ENCODE measurements at regions not wholly inside any gene's neighbourhood (a gene's known extent, or its start where the extent isn't known, plus 50 kb on each side); places are given as distances from the start of the nearest gene placed in this dataset.

DNA sequence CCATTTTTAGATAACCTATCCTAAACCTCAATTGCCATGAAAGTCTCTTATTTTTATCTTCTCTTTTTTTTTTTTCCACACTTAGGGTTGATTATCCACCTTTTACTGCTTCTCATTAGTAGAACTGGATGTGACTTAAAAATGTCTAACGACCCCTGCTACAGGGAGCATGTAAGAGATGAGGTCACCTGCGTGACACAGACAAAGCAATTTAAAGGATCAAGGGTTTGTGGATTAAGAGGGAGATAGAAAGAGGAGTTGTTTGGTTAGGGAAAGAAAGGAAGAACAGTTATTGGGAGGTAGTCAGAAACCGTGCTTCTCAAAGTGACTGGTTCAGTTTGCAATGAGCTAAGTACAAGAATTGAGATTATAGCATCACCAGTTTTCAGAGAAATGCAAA, 239.1 kb downstream of the ALX1 start:
- TF ChIP-seq CHD2 (IDR thresholded peaks at IDR 0.05; ENCODE audit: low read depth, low read length) (no peak), POLR2A (IDR thresholded peaks at IDR 0.05; ENCODE audit: insufficient read depth in 1 of 2, low read depth in 2 of 2, low read length in 2 of 2) (no peak), ZNF264 (CRISPR knock-in tag; IDR thresholded peaks at IDR 0.05) (no peak), ZMAT5 (CRISPR knock-in tag; IDR thresholded peaks at IDR 0.05; ENCODE audit: borderline replicate concordance, low read depth) (no peak), HOXA7 (CRISPR knock-in tag; IDR thresholded peaks at IDR 0.05) (no peak), NCOA1 (CRISPR knock-in tag; IDR thresholded peaks at IDR 0.05) (no peak), RERE (CRISPR knock-in tag; IDR thresholded peaks at IDR 0.05; ENCODE audit: low read depth) (no peak), JUND (CRISPR knock-in tag; IDR thresholded peaks at IDR 0.05) (no peak), CENPBD1 (CRISPR knock-in tag; IDR thresholded peaks at IDR 0.05; ENCODE audit: borderline replicate concordance, low read depth) (no peak), TRIM24 (CRISPR knock-in tag; IDR thresholded peaks at IDR 0.05) (no peak)
- TF ChIP-seq, protein P1, sequence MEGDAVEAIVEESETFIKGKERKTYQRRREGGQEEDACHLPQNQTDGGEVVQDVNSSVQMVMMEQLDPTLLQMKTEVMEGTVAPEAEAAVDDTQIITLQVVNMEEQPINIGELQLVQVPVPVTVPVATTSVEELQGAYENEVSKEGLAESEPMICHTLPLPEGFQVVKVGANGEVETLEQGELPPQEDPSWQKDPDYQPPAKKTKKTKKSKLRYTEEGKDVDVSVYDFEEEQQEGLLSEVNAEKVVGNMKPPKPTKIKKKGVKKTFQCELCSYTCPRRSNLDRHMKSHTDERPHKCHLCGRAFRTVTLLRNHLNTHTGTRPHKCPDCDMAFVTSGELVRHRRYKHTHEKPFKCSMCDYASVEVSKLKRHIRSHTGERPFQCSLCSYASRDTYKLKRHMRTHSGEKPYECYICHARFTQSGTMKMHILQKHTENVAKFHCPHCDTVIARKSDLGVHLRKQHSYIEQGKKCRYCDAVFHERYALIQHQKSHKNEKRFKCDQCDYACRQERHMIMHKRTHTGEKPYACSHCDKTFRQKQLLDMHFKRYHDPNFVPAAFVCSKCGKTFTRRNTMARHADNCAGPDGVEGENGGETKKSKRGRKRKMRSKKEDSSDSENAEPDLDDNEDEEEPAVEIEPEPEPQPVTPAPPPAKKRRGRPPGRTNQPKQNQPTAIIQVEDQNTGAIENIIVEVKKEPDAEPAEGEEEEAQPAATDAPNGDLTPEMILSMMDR (CRISPR knock-in tag; IDR thresholded peaks at IDR 0.05) = no peak

Data from HepG2 (cell line).